ENCODE measurements at regions not wholly inside any gene's neighbourhood (a gene's known extent, or its start where the extent isn't known, plus 50 kb on each side); places are given as distances from the start of the nearest gene placed in this dataset.

DNA sequence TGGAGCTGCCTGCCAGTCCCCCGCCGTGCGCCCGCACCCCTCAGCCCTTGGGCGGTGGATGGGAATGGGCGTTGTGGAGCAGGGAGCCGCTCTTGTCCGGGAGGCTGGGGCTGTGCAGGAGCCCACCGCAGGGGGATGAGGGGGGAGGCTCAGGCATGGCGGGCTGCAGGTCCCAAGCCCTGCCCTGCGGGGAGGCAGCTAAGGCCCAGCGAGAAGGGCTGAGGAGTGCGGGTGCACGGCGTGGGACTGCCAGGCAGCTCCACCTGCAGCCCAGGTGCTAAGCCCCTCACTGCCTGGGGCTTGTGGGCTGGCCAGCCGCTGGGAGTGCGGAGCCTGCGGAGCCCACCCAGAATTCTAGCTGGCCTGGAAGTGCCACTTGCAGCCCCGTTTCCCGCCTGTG lies 991.7 kb upstream of the ARRDC3 start:
- H3K36me3 ChIP-seq (ENCODE audit: insufficient read depth, low read length): no peaks in the 10 kb centered on the region
- no peaks in the 10 kb centered on the region for H3K9me3 ChIP-seq (ENCODE audit: low read depth, low read length)
- TF ChIP-seq, protein P1, sequence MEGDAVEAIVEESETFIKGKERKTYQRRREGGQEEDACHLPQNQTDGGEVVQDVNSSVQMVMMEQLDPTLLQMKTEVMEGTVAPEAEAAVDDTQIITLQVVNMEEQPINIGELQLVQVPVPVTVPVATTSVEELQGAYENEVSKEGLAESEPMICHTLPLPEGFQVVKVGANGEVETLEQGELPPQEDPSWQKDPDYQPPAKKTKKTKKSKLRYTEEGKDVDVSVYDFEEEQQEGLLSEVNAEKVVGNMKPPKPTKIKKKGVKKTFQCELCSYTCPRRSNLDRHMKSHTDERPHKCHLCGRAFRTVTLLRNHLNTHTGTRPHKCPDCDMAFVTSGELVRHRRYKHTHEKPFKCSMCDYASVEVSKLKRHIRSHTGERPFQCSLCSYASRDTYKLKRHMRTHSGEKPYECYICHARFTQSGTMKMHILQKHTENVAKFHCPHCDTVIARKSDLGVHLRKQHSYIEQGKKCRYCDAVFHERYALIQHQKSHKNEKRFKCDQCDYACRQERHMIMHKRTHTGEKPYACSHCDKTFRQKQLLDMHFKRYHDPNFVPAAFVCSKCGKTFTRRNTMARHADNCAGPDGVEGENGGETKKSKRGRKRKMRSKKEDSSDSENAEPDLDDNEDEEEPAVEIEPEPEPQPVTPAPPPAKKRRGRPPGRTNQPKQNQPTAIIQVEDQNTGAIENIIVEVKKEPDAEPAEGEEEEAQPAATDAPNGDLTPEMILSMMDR (IDR thresholded peaks at IDR 0.05; ENCODE audit: extremely low read depth, low read depth, low read length): no peak

GRCh38 chr5:92372766-92373165 lies 989.6 kb upstream of the ARRDC3 start:
- TF ChIP-seq, protein P1 (IDR thresholded peaks at IDR 0.05; ENCODE audit: extremely low read depth, low read depth, low read length): no peak
- H3K27ac ChIP-seq (ENCODE audit: low read depth, low read length): no peak overlapping the region
- no peaks in the 10 kb centered on the region for H3K36me3 ChIP-seq (ENCODE audit: insufficient read depth, low read length)
- H4K20me1 ChIP-seq (ENCODE audit: insufficient read depth, low read length): no peaks in the 10 kb centered on the region
- no peaks in the 10 kb centered on the region for H3K79me2 ChIP-seq (ENCODE audit: insufficient read depth, low read length)
- DNase-seq (ENCODE audit: insufficient read length, low spot score, missing footprints): peak; percentile 17
- H2AFZ ChIP-seq (ENCODE audit: low read length): no peak overlapping the region
- H3K9me3 ChIP-seq (ENCODE audit: low read depth, low read length): no peaks in the 10 kb centered on the region
- no peak overlapping the region for H3K4me2 ChIP-seq (ENCODE audit: insufficient read depth, low read length)
- H3K27me3 ChIP-seq (ENCODE audit: insufficient read depth, low read length): no peaks in the 10 kb centered on the region
- no peaks in the 10 kb centered on the region for H3K4me1 ChIP-seq (ENCODE audit: insufficient read depth, low read length)
- H3K4me3 ChIP-seq (ENCODE audit: insufficient read depth, low read length): no peak overlapping the region

More for the DNA sequence above, 991.7 kb upstream of the ARRDC3 start:
- Histone ChIP-seq H3K79me2 (ENCODE audit: insufficient read depth, low read length) (no peaks in the 10 kb centered on the region), H3K27ac (ENCODE audit: low read depth, low read length) (no peak overlapping the region), H4K20me1 (ENCODE audit: insufficient read depth, low read length) (no peaks in the 10 kb centered on the region), H3K4me3 (ENCODE audit: insufficient read depth, low read length) (no peak overlapping the region), H3K27me3 (ENCODE audit: insufficient read depth, low read length) (no peaks in the 10 kb centered on the region), H3K4me2 (ENCODE audit: insufficient read depth, low read length) (no peak overlapping the region), H2AFZ (ENCODE audit: low read length) (no peak overlapping the region), H3K4me1 (ENCODE audit: insufficient read depth, low read length) (no peaks in the 10 kb centered on the region)
- DNase-seq (ENCODE audit: insufficient read length, low spot score, missing footprints): no peak

DNA sequence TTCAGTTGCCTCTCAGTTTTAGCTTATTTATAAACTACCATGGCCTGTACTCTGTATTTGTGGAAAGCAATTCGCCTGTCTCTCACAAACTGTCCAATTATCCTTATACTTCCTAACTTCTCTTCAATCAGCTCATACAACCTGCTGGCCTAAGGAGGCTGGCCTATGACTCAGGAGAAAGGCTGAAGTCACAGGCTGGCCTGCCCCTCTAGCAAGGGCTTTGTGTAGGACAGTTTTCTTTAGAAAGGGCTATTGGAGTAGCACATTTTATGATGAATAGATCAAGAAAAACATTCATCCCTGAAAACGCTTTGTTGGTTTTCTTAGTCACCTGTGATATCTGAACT lies 988.7 kb upstream of the ARRDC3 start:
- TF ChIP-seq, protein P1 (IDR thresholded peaks at IDR 0.05; ENCODE audit: extremely low read depth, low read depth, low read length): no peak
- Histone ChIP-seq H4K20me1 (ENCODE audit: insufficient read depth, low read length) (no peaks in the 10 kb centered on the region), H3K27ac (ENCODE audit: low read depth, low read length) (no peak overlapping the region), H3K27me3 (ENCODE audit: insufficient read depth, low read length) (no peaks in the 10 kb centered on the region), H3K79me2 (ENCODE audit: insufficient read depth, low read length) (no peaks in the 10 kb centered on the region), H3K36me3 (ENCODE audit: insufficient read depth, low read length) (no peaks in the 10 kb centered on the region), H3K9me3 (ENCODE audit: low read depth, low read length) (no peaks in the 10 kb centered on the region), H3K4me2 (ENCODE audit: insufficient read depth, low read length) (no peak overlapping the region), H3K4me1 (ENCODE audit: insufficient read depth, low read length) (no peaks in the 10 kb centered on the region), H2AFZ (ENCODE audit: low read length) (no peak overlapping the region), H3K4me3 (ENCODE audit: insufficient read depth, low read length) (no peak overlapping the region)
- peak; percentile 43 for DNase-seq (ENCODE audit: insufficient read length, low spot score, missing footprints)

DNA sequence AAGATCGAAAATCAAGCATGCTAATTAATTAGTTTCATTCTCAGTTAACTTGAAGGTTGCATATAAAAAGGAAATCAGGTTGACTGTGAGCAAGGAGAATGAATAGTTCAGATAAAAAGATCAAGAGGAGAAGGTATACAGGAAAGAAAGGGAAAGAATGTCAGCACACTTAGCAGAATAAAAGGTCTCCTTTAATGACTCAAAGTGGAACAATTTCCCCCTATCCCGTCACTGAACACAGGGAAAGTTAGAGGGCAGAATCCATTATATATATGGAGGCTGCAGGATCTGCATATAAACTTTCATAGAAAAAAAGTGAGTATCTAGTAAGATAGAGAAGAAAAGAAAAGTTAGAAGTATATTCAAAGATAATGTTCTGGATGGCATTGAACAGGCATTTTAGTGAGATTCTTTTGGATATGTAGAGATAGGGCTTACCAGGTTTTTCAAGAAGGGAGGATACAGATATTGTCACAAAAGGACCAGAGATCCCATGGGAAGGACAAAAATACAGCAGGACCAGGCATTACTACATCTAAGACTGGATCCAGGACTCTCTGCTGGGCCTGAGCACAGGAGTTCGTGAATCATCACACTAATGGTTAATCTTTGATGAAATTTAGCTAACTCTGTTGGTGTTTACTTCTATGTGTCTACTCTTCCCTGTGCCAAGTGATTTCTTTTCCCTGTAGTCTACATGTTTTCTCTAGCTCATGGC lies 988.2 kb upstream of the ARRDC3 start:
- no peak overlapping the region for H3K4me3 ChIP-seq (ENCODE audit: insufficient read depth, low read length)
- no peaks in the 10 kb centered on the region for H3K79me2 ChIP-seq (ENCODE audit: insufficient read depth, low read length)
- no peak for DNase-seq (ENCODE audit: insufficient read length, low spot score, missing footprints)
- no peak overlapping the region for H3K27ac ChIP-seq (ENCODE audit: low read depth, low read length)
- no peaks in the 10 kb centered on the region for H3K36me3 ChIP-seq (ENCODE audit: insufficient read depth, low read length)
- no peaks in the 10 kb centered on the region for H3K27me3 ChIP-seq (ENCODE audit: insufficient read depth, low read length)
- H3K4me2 ChIP-seq (ENCODE audit: insufficient read depth, low read length): no peak overlapping the region
- H4K20me1 ChIP-seq (ENCODE audit: insufficient read depth, low read length): no peaks in the 10 kb centered on the region
- no peaks in the 10 kb centered on the region for H3K4me1 ChIP-seq (ENCODE audit: insufficient read depth, low read length)
- no peak overlapping the region for H2AFZ ChIP-seq (ENCODE audit: low read length)
- TF ChIP-seq, protein P1 (IDR thresholded peaks at IDR 0.05; ENCODE audit: extremely low read depth, low read depth, low read length): no peak
- no peaks in the 10 kb centered on the region for H3K9me3 ChIP-seq (ENCODE audit: low read depth, low read length)
